ENCODE measurements at regions not wholly inside any gene's neighbourhood (a gene's known extent, or its start where the extent isn't known, plus 50 kb on each side); places are given as distances from the start of the nearest gene placed in this dataset.

GRCh38 chr15:39443659-39444219, 137.1 kb upstream of the THBS1 start:
- FAIRE-seq (no peak), DNase-seq (ENCODE audit: insufficient read length, low spot score) (no peak)

DNA sequence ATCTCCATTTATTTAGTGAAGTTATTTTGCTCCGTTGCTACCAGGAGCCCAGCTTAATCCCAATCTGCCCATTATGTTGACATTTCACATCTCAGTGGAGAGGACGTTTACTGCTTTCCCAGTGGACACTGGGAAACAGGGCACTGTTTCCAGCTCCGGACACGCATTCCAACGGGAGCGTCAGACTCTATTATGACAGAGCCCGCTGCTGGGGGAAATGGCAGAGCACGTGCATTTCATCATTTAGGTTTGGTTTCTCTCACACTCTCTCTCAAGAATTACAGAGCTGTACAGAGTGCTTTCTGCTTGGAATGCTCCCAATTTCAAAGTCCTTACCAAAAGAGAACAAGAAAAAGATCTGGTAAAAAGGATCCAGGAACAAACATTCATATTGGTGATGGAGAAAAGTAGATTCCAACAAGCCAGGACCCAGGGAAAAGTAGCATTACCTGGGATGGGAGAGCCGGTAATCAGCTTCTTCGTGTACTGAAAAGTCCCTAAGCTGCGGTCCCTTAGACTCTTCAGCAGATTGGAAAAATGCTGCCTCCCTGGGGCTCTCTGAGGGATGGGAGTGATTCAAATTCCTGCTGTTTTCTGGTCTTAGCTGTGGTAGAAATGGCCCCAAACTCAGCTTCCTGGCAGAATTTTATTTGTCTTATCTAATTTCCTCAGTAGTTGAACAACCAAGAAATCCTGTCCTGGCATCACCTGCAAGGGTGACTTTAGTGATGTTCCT, 136.0 kb upstream of the THBS1 start:
- FAIRE-seq (no peak), DNase-seq (ENCODE audit: insufficient read length, low spot score) (no peak)

DNA sequence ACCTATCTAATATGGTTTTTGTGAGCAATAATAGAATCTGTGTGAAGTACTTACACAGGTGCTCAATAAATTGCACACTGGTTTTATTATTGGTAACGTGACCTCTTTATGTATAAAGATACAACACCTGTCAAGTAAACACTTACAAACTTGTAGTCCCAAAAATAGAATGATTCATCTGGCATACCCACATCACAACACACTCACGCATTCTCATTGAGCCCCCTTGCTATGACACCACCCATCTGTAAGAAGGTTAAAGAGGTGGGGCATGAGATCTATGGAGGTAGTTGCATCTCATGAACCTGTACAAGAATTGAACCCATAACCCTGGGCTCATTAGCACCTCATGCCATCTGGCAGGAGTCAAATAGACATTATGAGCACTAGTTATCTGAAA, 134.9 kb upstream of the THBS1 start:
- FAIRE-seq: no peak
- DNase-seq (ENCODE audit: insufficient read length, low spot score): no peak

DNA sequence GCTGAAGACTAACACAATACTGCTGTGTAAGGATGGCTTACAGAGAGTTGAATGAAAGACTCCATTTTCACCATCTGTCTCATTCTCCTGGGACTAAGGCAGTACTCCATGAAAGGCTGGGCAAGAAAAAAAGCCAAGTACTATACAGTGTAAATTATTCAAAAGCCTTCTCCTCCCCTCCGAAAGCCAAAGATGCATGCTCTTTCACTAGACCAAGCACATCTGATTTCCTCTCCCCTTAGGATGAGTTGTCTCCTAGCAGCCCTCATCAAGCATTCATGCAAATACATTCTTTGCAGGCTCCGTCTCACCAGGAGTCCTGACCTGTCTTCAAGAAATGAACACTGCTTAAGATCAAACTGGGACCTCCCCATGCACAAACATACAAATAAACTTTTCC, 133.5 kb upstream of the THBS1 start:
- DNase-seq (ENCODE audit: insufficient read length, low spot score): no peak
- no peak for FAIRE-seq

- no peak for FAIRE-seq
- no peak for DNase-seq (ENCODE audit: insufficient read length, low spot score)
These were observed 133.0 kb upstream of the THBS1 start for GRCh38 chr15:39447881-39448280.

- no peak for DNase-seq (ENCODE audit: insufficient read length, low spot score)
- no peak for FAIRE-seq
These were observed 132.5 kb upstream of the THBS1 start for GRCh38 chr15:39448409-39448808.

- DNase-seq (ENCODE audit: insufficient read length, low spot score) (no peak), FAIRE-seq (no peak)
These were observed 129.7 kb upstream of the THBS1 start for GRCh38 chr15:39451121-39451688.

DNA sequence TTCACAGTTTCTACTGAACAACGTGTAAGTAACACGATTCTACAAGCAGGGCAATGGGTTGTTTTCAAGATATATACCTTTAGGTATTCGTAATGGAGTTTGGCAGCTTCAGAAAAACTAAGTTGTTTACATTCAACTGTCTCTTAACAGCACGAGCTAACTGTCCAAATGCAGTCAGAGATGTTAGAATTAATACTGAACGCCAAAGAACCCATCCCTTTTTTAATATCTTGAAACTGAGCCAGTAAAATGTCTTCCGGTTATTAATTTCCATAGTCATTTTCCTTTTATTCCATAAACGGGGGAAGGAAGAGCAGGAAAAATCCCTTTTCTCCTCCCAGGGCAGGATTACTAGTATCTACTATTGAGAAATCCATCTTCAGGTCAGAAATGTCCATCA, 129.0 kb upstream of the THBS1 start:
- FAIRE-seq: no peak
- no peak for DNase-seq (ENCODE audit: insufficient read length, low spot score)

GRCh38 chr15:39453620-39454019, 127.3 kb upstream of the THBS1 start:
- DNase-seq (ENCODE audit: insufficient read length, low spot score) (no peak), FAIRE-seq (no peak)

GRCh38 chr15:39454189-39454986, 126.5 kb upstream of the THBS1 start:
- FAIRE-seq (no peak), DNase-seq (ENCODE audit: insufficient read length, low spot score) (no peak)

- no peak for FAIRE-seq
- DNase-seq (ENCODE audit: insufficient read length, low spot score): no peak
These were observed 125.3 kb upstream of the THBS1 start for GRCh38 chr15:39455471-39455991.

DNA sequence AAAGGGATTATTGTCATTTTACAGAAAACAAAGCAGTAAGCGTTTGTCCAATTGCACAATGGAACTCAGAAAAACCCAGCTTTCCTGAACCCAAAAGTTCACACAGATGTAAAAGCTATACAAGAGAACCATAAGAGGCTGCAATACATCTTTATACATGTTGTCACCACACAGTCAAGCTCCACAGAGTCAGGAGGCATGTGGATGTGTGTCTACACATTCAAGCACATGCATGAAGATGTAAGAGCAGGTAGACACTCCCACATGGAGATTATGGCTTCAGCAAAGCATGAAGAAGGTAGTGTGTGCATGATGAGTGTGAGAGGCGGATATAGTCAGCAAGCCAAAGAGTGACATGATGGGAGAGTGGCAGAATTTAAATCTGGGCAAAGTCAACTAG, 124.7 kb upstream of the THBS1 start:
- FAIRE-seq (no peak), DNase-seq (ENCODE audit: insufficient read length, low spot score) (no peak)

- no peak for FAIRE-seq
- no peak for DNase-seq (ENCODE audit: insufficient read length, low spot score)
These were observed 124.1 kb upstream of the THBS1 start for GRCh38 chr15:39456582-39457330.

GRCh38 chr15:39458131-39458530, 122.7 kb upstream of the THBS1 start:
- FAIRE-seq (no peak), DNase-seq (ENCODE audit: insufficient read length, low spot score) (no peak)

DNA sequence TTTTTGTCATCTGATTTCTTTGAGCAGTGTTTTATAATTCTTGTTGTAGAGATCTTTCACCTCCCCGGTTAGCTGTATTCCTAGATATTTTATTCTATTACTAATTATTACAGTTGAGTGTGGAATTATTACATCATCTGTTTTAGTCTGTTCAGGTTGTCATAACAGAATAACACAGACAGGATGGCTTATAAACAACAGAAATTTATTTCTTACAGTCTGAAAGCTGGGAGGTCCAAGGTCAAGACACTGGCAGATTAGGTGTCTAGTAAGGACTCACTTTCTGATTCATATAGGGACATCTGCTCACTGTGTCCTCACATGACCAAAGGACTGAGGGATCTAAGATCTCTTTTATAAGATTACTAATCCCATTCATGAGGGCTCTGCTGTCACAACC, 121.3 kb upstream of the THBS1 start:
- FAIRE-seq (no peak), DNase-seq (ENCODE audit: insufficient read length, low spot score) (no peak)

DNA sequence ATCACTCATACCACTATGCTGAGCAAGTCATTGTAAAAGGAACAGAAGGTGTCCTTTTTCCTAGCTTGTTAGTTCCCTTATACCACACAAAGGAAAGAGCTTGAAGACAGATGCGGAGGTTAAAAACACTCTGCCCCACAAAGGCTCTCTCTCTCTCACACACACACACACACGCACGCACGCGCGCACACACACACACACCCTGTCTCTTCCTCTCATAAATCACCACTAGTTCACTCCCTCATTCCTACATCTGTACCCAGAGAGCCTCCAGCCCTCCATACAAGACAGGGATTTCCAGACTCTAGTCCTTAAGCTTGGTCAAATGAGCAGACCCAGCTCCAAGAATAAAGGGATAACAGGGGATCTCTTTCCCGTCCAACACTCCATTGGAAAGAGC, 120.1 kb upstream of the THBS1 start:
- FAIRE-seq (no peak), DNase-seq (ENCODE audit: insufficient read length, low spot score) (no peak)

DNA sequence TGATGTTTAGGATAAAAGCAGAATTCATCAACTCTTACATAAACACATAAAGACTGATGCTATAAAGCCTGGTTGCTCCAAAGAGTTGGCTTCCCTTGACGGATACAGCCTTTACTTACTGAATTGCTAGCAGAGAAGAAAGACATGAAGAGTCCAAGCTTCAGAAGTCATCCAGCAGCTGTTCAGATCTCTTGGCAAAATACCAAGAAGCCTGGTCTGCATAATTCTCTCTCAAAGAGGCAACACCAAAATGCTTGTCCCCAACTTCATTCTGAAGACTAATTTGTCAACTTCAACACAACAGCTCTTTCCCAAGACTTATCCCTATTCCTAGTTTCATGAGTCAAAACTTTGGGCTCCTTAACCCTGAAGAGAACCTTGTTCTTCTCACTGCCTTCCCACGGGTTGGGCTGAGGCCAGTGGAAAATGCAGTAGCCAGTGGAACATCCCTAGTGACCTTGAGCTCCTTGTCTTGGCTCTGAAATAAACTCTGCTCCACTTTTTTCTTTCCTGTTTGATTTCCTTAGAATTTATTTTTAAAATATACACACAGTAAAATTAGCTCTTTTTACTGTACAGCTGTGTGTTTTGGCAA, 119.2 kb upstream of the THBS1 start:
- no peak for FAIRE-seq
- DNase-seq (ENCODE audit: insufficient read length, low spot score): no peak

DNA sequence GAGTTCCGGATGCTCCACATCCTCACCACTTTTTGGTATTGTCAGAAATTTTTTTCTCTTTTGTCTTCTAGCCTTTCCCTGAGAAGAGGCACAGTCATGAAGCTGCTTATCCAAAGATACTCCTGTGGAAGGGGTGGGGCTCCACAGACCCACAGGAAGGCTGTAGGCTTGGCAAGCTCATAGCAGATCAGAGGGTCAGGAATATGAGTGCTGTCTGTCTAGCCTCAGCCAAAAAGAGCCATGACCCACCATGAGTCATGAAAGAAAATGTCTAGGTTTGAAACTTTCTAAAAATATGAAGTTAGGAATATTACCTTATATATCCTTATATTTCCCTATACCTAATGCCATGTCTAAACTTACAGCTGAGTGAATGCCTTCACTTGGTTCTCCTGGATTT, 118.2 kb upstream of the THBS1 start:
- FAIRE-seq (no peak), DNase-seq (ENCODE audit: insufficient read length, low spot score) (no peak)

DNA sequence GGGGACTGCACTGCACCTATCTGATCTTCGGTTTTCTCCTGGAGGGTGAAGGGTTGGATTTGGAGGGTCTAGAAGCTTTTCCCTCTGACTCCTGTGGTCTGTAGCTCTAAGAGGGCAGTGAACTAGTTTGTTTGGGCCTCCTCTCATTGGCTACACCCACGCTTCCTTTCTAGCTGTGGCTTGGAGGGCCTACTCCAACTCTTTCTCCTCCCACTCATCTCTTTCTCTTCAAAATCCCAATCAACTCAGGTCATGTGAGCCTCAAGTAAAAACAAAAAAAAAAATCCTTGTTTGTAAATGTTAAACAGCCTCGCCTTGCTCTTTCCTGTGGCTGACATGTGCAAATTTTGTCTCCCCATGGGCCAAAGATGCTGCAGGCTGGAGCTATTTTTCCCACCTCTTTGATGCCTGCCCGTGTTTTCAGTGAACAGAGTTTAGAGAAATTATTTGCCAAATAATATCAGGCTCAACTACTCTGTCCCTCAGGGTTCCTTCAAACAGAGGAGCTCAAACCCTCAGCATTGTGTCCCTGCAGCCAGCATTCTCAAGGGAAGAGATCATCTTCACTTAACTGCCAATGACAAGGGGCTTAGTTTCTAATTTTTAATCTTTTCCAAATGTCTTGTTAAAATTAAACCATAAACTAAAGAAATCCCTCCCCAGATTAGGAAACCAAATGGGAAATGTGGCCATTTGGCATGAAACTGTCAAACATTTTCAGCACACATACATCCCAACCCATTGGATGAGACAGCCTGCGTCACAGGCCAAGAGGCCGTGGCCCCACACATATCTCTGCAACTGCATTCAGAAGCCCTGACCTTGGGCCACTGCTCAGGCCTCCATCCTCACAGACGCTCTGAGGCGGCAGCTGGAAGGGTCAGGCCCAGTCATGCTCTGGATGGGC, 114.8 kb upstream of the THBS1 start:
- no peak for FAIRE-seq
- DNase-seq (ENCODE audit: insufficient read length, low spot score): no peak

Data from GM19239 (cell line).